ENCODE measurements at regions not wholly inside any gene's neighbourhood (a gene's known extent, or its start where the extent isn't known, plus 50 kb on each side); places are given as distances from the start of the nearest gene placed in this dataset.
"Not testable (repeated sequence)": the region's sequence is repeated elsewhere in the genome, so short reads cannot be mapped to it uniquely, and the experiment has no call there.

- TF ChIP-seq, protein P1, sequence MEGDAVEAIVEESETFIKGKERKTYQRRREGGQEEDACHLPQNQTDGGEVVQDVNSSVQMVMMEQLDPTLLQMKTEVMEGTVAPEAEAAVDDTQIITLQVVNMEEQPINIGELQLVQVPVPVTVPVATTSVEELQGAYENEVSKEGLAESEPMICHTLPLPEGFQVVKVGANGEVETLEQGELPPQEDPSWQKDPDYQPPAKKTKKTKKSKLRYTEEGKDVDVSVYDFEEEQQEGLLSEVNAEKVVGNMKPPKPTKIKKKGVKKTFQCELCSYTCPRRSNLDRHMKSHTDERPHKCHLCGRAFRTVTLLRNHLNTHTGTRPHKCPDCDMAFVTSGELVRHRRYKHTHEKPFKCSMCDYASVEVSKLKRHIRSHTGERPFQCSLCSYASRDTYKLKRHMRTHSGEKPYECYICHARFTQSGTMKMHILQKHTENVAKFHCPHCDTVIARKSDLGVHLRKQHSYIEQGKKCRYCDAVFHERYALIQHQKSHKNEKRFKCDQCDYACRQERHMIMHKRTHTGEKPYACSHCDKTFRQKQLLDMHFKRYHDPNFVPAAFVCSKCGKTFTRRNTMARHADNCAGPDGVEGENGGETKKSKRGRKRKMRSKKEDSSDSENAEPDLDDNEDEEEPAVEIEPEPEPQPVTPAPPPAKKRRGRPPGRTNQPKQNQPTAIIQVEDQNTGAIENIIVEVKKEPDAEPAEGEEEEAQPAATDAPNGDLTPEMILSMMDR (IDR thresholded peaks at IDR 0.05) = no peak
- no peaks in the 10 kb centered on the region for H3K36me3 Mint-ChIP-seq (ENCODE audit: low read depth)
- Histone ChIP-seq H3K27ac (ENCODE audit: low read depth in 1 of 2, low read length in 2 of 2) (no peak overlapping the region), H3K4me1 (ENCODE audit: insufficient read depth, low read length) (no peaks in the 10 kb centered on the region), H3K27me3 (ENCODE audit: control insufficient read depth in 1 of 2, insufficient read depth in 2 of 2, low read length in 2 of 2) (no peaks in the 10 kb centered on the region), H3K36me3 (ENCODE audit: insufficient read depth, low read length) (no peaks in the 10 kb centered on the region), H3K4me3 (ENCODE audit: low read length) (no peak overlapping the region), H3K9me3 (ENCODE audit: control insufficient read depth in 1 of 2, insufficient read depth in 1 of 2, low read length in 2 of 2) (no peaks in the 10 kb centered on the region)
- no peaks in the 10 kb centered on the region for H3K4me1 Mint-ChIP-seq (ENCODE audit: low read depth)
- no peak overlapping the region for H3K4me3 Mint-ChIP-seq
- DNase-seq (no peak), ATAC-seq (ENCODE audit: poor library complexity) (no peak)
- POLR2A ChIA-PET = no interaction called here
- intact Hi-C loops (cut with DNase I, micrococcal nuclease) = no loop called here
- H3K9me3 Mint-ChIP-seq = no peaks in the 10 kb centered on the region
- H3K27me3 Mint-ChIP-seq = peaks cover 6% of the 10 kb centered on the region
- H3K27ac Mint-ChIP-seq = no peak overlapping the region
- CTCF ChIA-PET = no interaction called here
These were observed 51.1 kb upstream of the HNMT start for GRCh38 chr2:137913169-137913568.

DNA sequence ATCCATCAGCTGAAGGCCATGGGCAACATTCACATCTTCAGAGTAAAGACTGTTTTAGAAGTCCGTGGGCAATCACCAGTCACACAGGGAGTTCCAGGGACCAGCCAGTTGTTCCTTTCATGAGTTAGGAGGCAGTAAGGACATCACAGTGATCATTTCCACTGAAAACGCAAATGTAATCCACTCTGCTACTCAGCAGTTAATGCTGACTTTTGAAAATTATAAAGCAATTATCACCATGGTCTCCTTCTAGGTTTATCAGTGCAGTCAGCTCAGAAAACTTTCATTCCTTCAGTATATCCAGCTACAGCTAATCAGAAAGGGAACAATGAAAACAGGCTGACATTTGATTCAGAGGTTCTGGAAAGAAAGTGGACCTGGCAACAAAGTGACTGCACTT lies 50.6 kb upstream of the HNMT start:
- H3K27ac Mint-ChIP-seq; H3K27me3 Mint-ChIP-seq; CTCF ChIA-PET; DNase-seq; H3K4me3 ChIP-seq (ENCODE audit: low read length); H3K36me3 Mint-ChIP-seq (ENCODE audit: low read depth); H3K27me3 ChIP-seq (ENCODE audit: control insufficient read depth in 1 of 2, insufficient read depth in 2 of 2, low read length in 2 of 2); H3K9me3 Mint-ChIP-seq; H3K4me3 Mint-ChIP-seq; ATAC-seq (ENCODE audit: poor library complexity); H3K27ac ChIP-seq (ENCODE audit: low read depth in 1 of 2, low read length in 2 of 2); intact Hi-C loops (cut with DNase I, micrococcal nuclease); H3K36me3 ChIP-seq (ENCODE audit: insufficient read depth, low read length); H3K4me1 Mint-ChIP-seq (ENCODE audit: low read depth); POLR2A ChIA-PET; H3K9me3 ChIP-seq (ENCODE audit: control insufficient read depth in 1 of 2, insufficient read depth in 1 of 2, low read length in 2 of 2); H3K4me1 ChIP-seq (ENCODE audit: insufficient read depth, low read length): not testable (repeated sequence)

Data from CD4-positive, alpha-beta T cell (primary cell).